IMR-90 (cell line): ENCODE measurements at regions not wholly inside any gene's neighbourhood (a gene's known extent, or its start where the extent isn't known, plus 50 kb on each side); places are given as distances from the start of the nearest gene placed in this dataset.

Experiments used
- ATAC-seq: fragments of 200-7000 bp; cut with Tn5 transposase; 2 replicates; pipeline ENCODE4 v1.9.1; 2020; ENCODE audit warnings: low read depth, mild to moderate bottlenecking, moderate library complexity
- BruUV-seq: library from RNA; stranded (reverse); fragments of 400-500 nt; replicated peaks from 2 replicates; lab custom pipeline; 2021; lab: Mats Ljungman, UMichigan
- CTCF ChIA-PET: fragments of 300-600 bp; formaldehyde crosslinking; extraction: SDS; loops from one replicate; lab custom pipeline; 2021; ENCODE audit warnings: antibody characterized with exemption; lab: Yijun Ruan, JAX
- POLR2A ChIA-PET: fragments of 300-600 bp; sonication (Branson Sonifier 250); formaldehyde crosslinking; loops from one replicate; lab custom pipeline; 2022; ENCODE audit warnings: antibody characterized with exemption; ENCODE audit not compliant: unreplicated experiment; lab: Charles Lee
- DNase-seq: peaks from one replicate; pipeline ENCODE4 v3.0.0; 2013
- H2AFZ ChIP-seq: replicated peaks from 2 replicates; pipeline ENCODE3; 2013; ENCODE audit warnings: low read length, mild to moderate bottlenecking; ENCODE audit not compliant: poor library complexity
- H2AK5ac ChIP-seq: 2 replicates; pipeline ENCODE4 v1.6.1; 2013; ENCODE audit warnings: low read depth, low read length, inconsistent platforms
- H2AK9ac ChIP-seq: replicated peaks from 2 replicates; pipeline ENCODE3; 2013; ENCODE audit warnings: mild to moderate bottlenecking, low read depth, low read length, moderate library complexity; ENCODE audit not compliant: poor library complexity
- H2BK120ac ChIP-seq: 2 replicates; pipeline ENCODE4 v1.6.1; 2013; ENCODE audit warnings: low read depth, low read length, inconsistent platforms
- H2BK15ac ChIP-seq: 3 replicates; pipeline ENCODE4 v1.6.1; 2013; ENCODE audit warnings: low read depth, low read length, inconsistent platforms
- H2BK20ac ChIP-seq: 2 replicates; pipeline ENCODE4 v1.6.1; 2013; ENCODE audit warnings: low read depth, mild to moderate bottlenecking, inconsistent platforms, low read length, moderate library complexity
- H2BK5ac ChIP-seq: 2 replicates; pipeline ENCODE4 v1.6.1; 2013; ENCODE audit warnings: mild to moderate bottlenecking, low read depth, low read length, inconsistent platforms; ENCODE audit not compliant: poor library complexity, severe bottlenecking
- H3K14ac ChIP-seq: replicated peaks from 2 replicates; pipeline ENCODE4 v1.6.1; 2013; ENCODE audit warnings: low read depth, low read length, inconsistent platforms
- H3K18ac ChIP-seq: 2 replicates; pipeline ENCODE4 v1.6.1; 2013; ENCODE audit warnings: low read depth, low read length, control low read depth
- H3K23ac ChIP-seq: 2 replicates; pipeline ENCODE4 v1.6.1; 2013; ENCODE audit warnings: low read depth, low read length, inconsistent platforms
- H3K27ac ChIP-seq: 2 replicates; pipeline ENCODE4 v1.5.1; 2013; ENCODE audit warnings: mild to moderate bottlenecking, control low read depth, low read length; ENCODE audit not compliant: insufficient read depth
- H3K27me3 ChIP-seq: 2 replicates; pipeline ENCODE4 v1.6.1; 2013; ENCODE audit warnings: low read length; ENCODE audit not compliant: control insufficient read depth, insufficient read depth
- H3K36me3 ChIP-seq: 2 replicates; pipeline ENCODE4 v1.6.1; 2013; ENCODE audit warnings: low read length, mixed read lengths; ENCODE audit not compliant: control insufficient read depth, insufficient read depth
- H3K4ac ChIP-seq: 2 replicates; pipeline ENCODE4 v1.6.1; 2013; ENCODE audit warnings: low read depth, low read length, inconsistent platforms
- H3K4me1 ChIP-seq: 2 replicates; pipeline ENCODE4 v1.6.1; 2013; ENCODE audit warnings: low read length, mixed read lengths; ENCODE audit not compliant: control insufficient read depth, insufficient read depth
- H3K4me2 ChIP-seq: 2 replicates; pipeline ENCODE4 v1.6.1; 2013; ENCODE audit warnings: low read depth, mild to moderate bottlenecking, control low read depth, low read length, moderate library complexity
- H3K4me3 ChIP-seq: 2 replicates; pipeline ENCODE4 v1.5.1; 2013; ENCODE audit warnings: low read depth, mild to moderate bottlenecking, control low read depth, low read length, moderate library complexity; ENCODE audit not compliant: insufficient read depth
- H3K56ac ChIP-seq: 2 replicates; pipeline ENCODE4 v1.6.1; 2013; ENCODE audit warnings: low read length, inconsistent platforms; ENCODE audit not compliant: insufficient read depth; ENCODE audit errors: extremely low read depth
- H3K79me1 ChIP-seq, 2 experiments: 2 replicates each; pipeline ENCODE4 v1.6.1; 2013; ENCODE audit warnings: low read length in 2 of 2, inconsistent platforms in 1 of 2, low read depth in 1 of 2
- H3K9ac ChIP-seq: 2 replicates; pipeline ENCODE4 v1.6.1; 2013; ENCODE audit warnings: low read depth, low read length, control low read depth
- H3K9me1 ChIP-seq: 2 replicates; pipeline ENCODE4 v1.6.1; 2013; ENCODE audit warnings: low read length, inconsistent platforms; ENCODE audit not compliant: insufficient read depth
- H3K9me3 ChIP-seq: 2 replicates; pipeline ENCODE4 v1.6.1; 2013; ENCODE audit warnings: low read length; ENCODE audit not compliant: control insufficient read depth, insufficient read depth
- H4K20me1 ChIP-seq: 2 replicates; pipeline ENCODE4 v1.6.1; 2013; ENCODE audit warnings: low read length, inconsistent platforms; ENCODE audit not compliant: insufficient read depth
- H4K5ac ChIP-seq: 2 replicates; pipeline ENCODE4 v1.6.1; 2013; ENCODE audit warnings: mild to moderate bottlenecking, low read depth, low read length, control low read depth
- H4K8ac ChIP-seq, 2 experiments: 2 replicates each; pipeline ENCODE4 v1.6.1; 2013; ENCODE audit warnings: low read depth in 2 of 2, low read length in 2 of 2, control low read depth in 1 of 2, inconsistent platforms in 1 of 2
- H4K91ac ChIP-seq: 2 replicates; pipeline ENCODE4 v1.6.1; 2013; ENCODE audit warnings: low read depth, low read length, inconsistent platforms; ENCODE audit not compliant: insufficient read depth
- CTCF ChIP-seq: conservative IDR thresholded peaks from 2 replicates; pipeline ENCODE4 v1.5.1; 2012; ENCODE audit warnings: mild to moderate bottlenecking, low read depth, low read length, improper control_type of control experiment
- NFE2L2 ChIP-seq: fragments of 150-350 bp; IDR thresholded peaks from 2 replicates; pipeline ENCODE4 v1.6.1; 2016; ENCODE audit warnings: low read depth, mild to moderate bottlenecking, low read length
- SMC3 ChIP-seq: fragments of 150-350 bp; IDR thresholded peaks from 2 replicates; pipeline ENCODE4 v1.6.1; 2016; ENCODE audit warnings: low read depth, mild to moderate bottlenecking, antibody characterized with exemption, low read length, moderate library complexity
- WGBS, 2 experiments: methylation state at CpG; one replicate each; pipeline versions ENCODE4 v1.1.5 to v1.1.7; 2013; ENCODE audit warnings: missing lambda C conversion rate in 2 of 2; ENCODE audit not compliant: insufficient read length in 1 of 2; ENCODE audit errors: extremely low coverage in 2 of 2; 5-methylcytosine and 5-hydroxymethylcytosine counted together
- dilution Hi-C: fragments of 300-500 bp; cut with HindIII; formaldehyde crosslinking; loops from one replicate; pipeline ENCODE4 v1.14.3; 2018; ENCODE audit warnings: low sequenced_read_pairs; ENCODE audit not compliant: unreplicated experiment
- in situ Hi-C: fragments of 300-500 bp; cut with MboI; formaldehyde crosslinking; loops from 3 replicates; pipeline ENCODE4 v1.14.3; 2019; ENCODE audit warnings: low sequenced_read_pairs, inconsistent platforms, mixed read lengths
- intact Hi-C: fragments of 100-400 bp; cut with micrococcal nuclease; formaldehyde crosslinking; loops from 2 replicates; pipeline ENCODE4 v1.10.0; 2022

GRCh38 chr3:164679245-164679644 lies 399.1 kb downstream of the SI start:
- dilution Hi-C loops = no loop called here
- H3K18ac ChIP-seq = no peak overlapping the region
- no peak overlapping the region for H3K14ac ChIP-seq
- POLR2A ChIA-PET = no interaction called here
- H3K9me1 ChIP-seq = no peaks in the 10 kb centered on the region
- WGBS, 2 experiments = no CpG with 5 or more reads among the region's 1 CpG
- in situ Hi-C loops = no loop called here
- no peaks in the 10 kb centered on the region for H3K27me3 ChIP-seq
- no peak overlapping the region for H2BK5ac ChIP-seq
- CTCF ChIA-PET = no interaction called here
- H3K4me2 ChIP-seq = no peak overlapping the region
- no peak overlapping the region for H2AK9ac ChIP-seq
- TF ChIP-seq NFE2L2 = no peak
- no peak for TF ChIP-seq CTCF
- TF ChIP-seq SMC3 = no peak
- no peak overlapping the region for H4K5ac ChIP-seq
- no peak overlapping the region for H3K23ac ChIP-seq
- ATAC-seq = no peak
- no peak overlapping the region for H4K91ac ChIP-seq
- no peaks in the 10 kb centered on the region for H3K79me1 ChIP-seq
- H3K9ac ChIP-seq = no peak overlapping the region
- peaks cover 2% of the 10 kb centered on the region; the same call in 1 of the 2 replicates for H3K9me3 ChIP-seq
- no peaks in the 10 kb centered on the region for H4K20me1 ChIP-seq
- DNase-seq = no peak
- no peak overlapping the region for H2AFZ ChIP-seq
- no peak overlapping the region for H2AK5ac ChIP-seq
- H2BK20ac ChIP-seq = no peak overlapping the region
- no peak overlapping the region for H3K56ac ChIP-seq
- no TSS peak for BruUV-seq
- H3K36me3 ChIP-seq = no peaks in the 10 kb centered on the region
- H3K4me3 ChIP-seq = no peak overlapping the region
- no peak overlapping the region for H2BK15ac ChIP-seq
- no peak overlapping the region for H3K27ac ChIP-seq
- H2BK120ac ChIP-seq = no peak overlapping the region
- no peak overlapping the region for H4K8ac ChIP-seq
- intact Hi-C loops = no loop called here
- H3K4me1 ChIP-seq = no peaks in the 10 kb centered on the region
- H3K4ac ChIP-seq = no peak overlapping the region
